ENCODE measurements at regions not wholly inside any gene's neighbourhood (a gene's known extent, or its start where the extent isn't known, plus 50 kb on each side); places are given as distances from the start of the nearest gene placed in this dataset.

- Histone ChIP-seq H3K27ac (ENCODE audit: low read depth, low read length) (no peak overlapping the region), H3K79me2 (ENCODE audit: control insufficient read depth, low read length) (no peaks in the 10 kb centered on the region), H3K4me2 (ENCODE audit: low read length) (no peak overlapping the region), H4K20me1 (ENCODE audit: control insufficient read depth, insufficient read depth, low read depth, low read length) (no peaks in the 10 kb centered on the region), H3K9me3 (ENCODE audit: control insufficient read depth, insufficient read depth, low read length) (no peaks in the 10 kb centered on the region), H3F3A (ENCODE audit: control insufficient read depth, insufficient read depth) (no peaks in the 10 kb centered on the region), H3K36me3 (ENCODE audit: control insufficient read depth, low read length) (no peaks in the 10 kb centered on the region), H3K27me3 (ENCODE audit: control insufficient read depth, low read length) (no peaks in the 10 kb centered on the region), H3K4me1 (ENCODE audit: control insufficient read depth, low read length) (no peaks in the 10 kb centered on the region), H3K9me2 (replicated peaks; ENCODE audit: control insufficient read depth, low read length) (no peaks in the 10 kb centered on the region), H3K4me3 (ENCODE audit: low read length) (no peak overlapping the region)
- no peak for TF ChIP-seq EZH2phosphoT487 (IDR thresholded peaks at IDR 0.05; ENCODE audit: borderline replicate concordance, low read length)
- TF ChIP-seq, protein P1, sequence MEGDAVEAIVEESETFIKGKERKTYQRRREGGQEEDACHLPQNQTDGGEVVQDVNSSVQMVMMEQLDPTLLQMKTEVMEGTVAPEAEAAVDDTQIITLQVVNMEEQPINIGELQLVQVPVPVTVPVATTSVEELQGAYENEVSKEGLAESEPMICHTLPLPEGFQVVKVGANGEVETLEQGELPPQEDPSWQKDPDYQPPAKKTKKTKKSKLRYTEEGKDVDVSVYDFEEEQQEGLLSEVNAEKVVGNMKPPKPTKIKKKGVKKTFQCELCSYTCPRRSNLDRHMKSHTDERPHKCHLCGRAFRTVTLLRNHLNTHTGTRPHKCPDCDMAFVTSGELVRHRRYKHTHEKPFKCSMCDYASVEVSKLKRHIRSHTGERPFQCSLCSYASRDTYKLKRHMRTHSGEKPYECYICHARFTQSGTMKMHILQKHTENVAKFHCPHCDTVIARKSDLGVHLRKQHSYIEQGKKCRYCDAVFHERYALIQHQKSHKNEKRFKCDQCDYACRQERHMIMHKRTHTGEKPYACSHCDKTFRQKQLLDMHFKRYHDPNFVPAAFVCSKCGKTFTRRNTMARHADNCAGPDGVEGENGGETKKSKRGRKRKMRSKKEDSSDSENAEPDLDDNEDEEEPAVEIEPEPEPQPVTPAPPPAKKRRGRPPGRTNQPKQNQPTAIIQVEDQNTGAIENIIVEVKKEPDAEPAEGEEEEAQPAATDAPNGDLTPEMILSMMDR (IDR thresholded peaks at IDR 0.05; ENCODE audit: low read depth, low read length, poor library complexity, severe bottlenecking): no peak
Observed at GRCh38 chr4:124887739-124888138, 175.2 kb upstream of the ANKRD50 start.

GRCh38 chr4:124884316-124884715 lies 171.8 kb upstream of the ANKRD50 start:
- no peaks in the 10 kb centered on the region for H3K9me3 ChIP-seq (ENCODE audit: control insufficient read depth, insufficient read depth, low read length)
- no peak overlapping the region for H3K4me3 ChIP-seq (ENCODE audit: low read length)
- no peaks in the 10 kb centered on the region for H3F3A ChIP-seq (ENCODE audit: control insufficient read depth, insufficient read depth)
- no peaks in the 10 kb centered on the region for H3K36me3 ChIP-seq (ENCODE audit: control insufficient read depth, low read length)
- no peaks in the 10 kb centered on the region for H3K9me2 ChIP-seq (replicated peaks; ENCODE audit: control insufficient read depth, low read length)
- no peak overlapping the region for H3K4me2 ChIP-seq (ENCODE audit: low read length)
- H4K20me1 ChIP-seq (ENCODE audit: control insufficient read depth, insufficient read depth, low read depth, low read length): no peaks in the 10 kb centered on the region
- H3K4me1 ChIP-seq (ENCODE audit: control insufficient read depth, low read length): no peaks in the 10 kb centered on the region
- H3K27me3 ChIP-seq (ENCODE audit: control insufficient read depth, low read length): no peaks in the 10 kb centered on the region
- TF ChIP-seq, protein P1 (IDR thresholded peaks at IDR 0.05; ENCODE audit: low read depth, low read length, poor library complexity, severe bottlenecking): no peak
- TF ChIP-seq EZH2phosphoT487 (IDR thresholded peaks at IDR 0.05; ENCODE audit: borderline replicate concordance, low read length): no peak
- no peak overlapping the region for H3K27ac ChIP-seq (ENCODE audit: low read depth, low read length)
- H3K79me2 ChIP-seq (ENCODE audit: control insufficient read depth, low read length): no peaks in the 10 kb centered on the region

DNA sequence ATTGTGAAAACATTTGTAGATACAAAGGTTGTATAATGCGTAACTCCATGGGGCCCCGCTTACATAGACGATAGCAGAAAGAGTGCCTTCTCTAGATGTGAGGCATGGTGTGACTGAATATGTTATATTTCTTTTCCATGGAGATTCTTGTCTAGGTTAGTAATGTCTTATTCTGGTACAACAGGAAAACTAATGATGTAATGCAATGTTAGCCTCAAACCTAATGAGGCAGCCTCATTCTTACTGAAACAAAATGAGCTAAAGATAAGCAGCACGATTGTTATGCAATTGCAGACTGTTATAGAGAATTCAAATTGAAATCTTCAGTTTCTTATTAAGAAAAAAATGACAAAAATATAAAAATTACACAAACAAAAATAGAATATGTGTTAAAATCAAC lies 171.1 kb upstream of the ANKRD50 start:
- H3K4me2 ChIP-seq (ENCODE audit: low read length): no peak overlapping the region
- TF ChIP-seq, protein P1 (IDR thresholded peaks at IDR 0.05; ENCODE audit: low read depth, low read length, poor library complexity, severe bottlenecking): no peak
- no peak for TF ChIP-seq EZH2phosphoT487 (IDR thresholded peaks at IDR 0.05; ENCODE audit: borderline replicate concordance, low read length)
- H3K4me1 ChIP-seq (ENCODE audit: control insufficient read depth, low read length): no peaks in the 10 kb centered on the region
- H3K9me3 ChIP-seq (ENCODE audit: control insufficient read depth, insufficient read depth, low read length): no peaks in the 10 kb centered on the region
- no peaks in the 10 kb centered on the region for H3K79me2 ChIP-seq (ENCODE audit: control insufficient read depth, low read length)
- H3K27me3 ChIP-seq (ENCODE audit: control insufficient read depth, low read length): no peaks in the 10 kb centered on the region
- H3K27ac ChIP-seq (ENCODE audit: low read depth, low read length): no peak overlapping the region
- H3K4me3 ChIP-seq (ENCODE audit: low read length): no peak overlapping the region
- H3K36me3 ChIP-seq (ENCODE audit: control insufficient read depth, low read length): no peaks in the 10 kb centered on the region
- no peaks in the 10 kb centered on the region for H4K20me1 ChIP-seq (ENCODE audit: control insufficient read depth, insufficient read depth, low read depth, low read length)
- no peaks in the 10 kb centered on the region for H3F3A ChIP-seq (ENCODE audit: control insufficient read depth, insufficient read depth)
- H3K9me2 ChIP-seq (replicated peaks; ENCODE audit: control insufficient read depth, low read length): no peaks in the 10 kb centered on the region

DNA sequence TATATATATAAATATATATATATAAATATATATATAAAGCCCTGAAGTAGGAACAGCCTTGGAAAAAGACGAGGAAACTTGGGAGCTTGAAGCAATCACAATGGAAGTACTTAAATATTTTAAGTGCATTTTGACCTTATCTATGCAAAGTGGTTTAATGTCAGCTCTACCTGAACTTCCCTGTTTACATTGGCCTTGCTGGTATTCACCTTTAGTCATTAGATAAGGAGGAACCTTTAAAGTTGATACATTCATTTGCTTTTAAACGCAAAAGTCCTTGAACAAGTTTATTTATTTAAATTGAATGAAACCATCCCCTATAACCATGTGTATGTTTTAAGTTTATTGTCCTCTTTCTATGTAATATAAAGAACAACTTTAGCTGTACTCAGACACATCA lies 166.7 kb upstream of the ANKRD50 start:
- no peaks in the 10 kb centered on the region for H3K36me3 ChIP-seq (ENCODE audit: control insufficient read depth, low read length)
- no peak overlapping the region for H3K4me3 ChIP-seq (ENCODE audit: low read length)
- no peaks in the 10 kb centered on the region for H3F3A ChIP-seq (ENCODE audit: control insufficient read depth, insufficient read depth)
- H3K27ac ChIP-seq (ENCODE audit: low read depth, low read length): no peak overlapping the region
- H4K20me1 ChIP-seq (ENCODE audit: control insufficient read depth, insufficient read depth, low read depth, low read length): no peaks in the 10 kb centered on the region
- no peaks in the 10 kb centered on the region for H3K27me3 ChIP-seq (ENCODE audit: control insufficient read depth, low read length)
- no peak overlapping the region for H3K4me2 ChIP-seq (ENCODE audit: low read length)
- no peaks in the 10 kb centered on the region for H3K9me2 ChIP-seq (replicated peaks; ENCODE audit: control insufficient read depth, low read length)
- H3K9me3 ChIP-seq (ENCODE audit: control insufficient read depth, insufficient read depth, low read length): no peaks in the 10 kb centered on the region
- H3K4me1 ChIP-seq (ENCODE audit: control insufficient read depth, low read length): no peaks in the 10 kb centered on the region
- TF ChIP-seq, protein P1 (IDR thresholded peaks at IDR 0.05; ENCODE audit: low read depth, low read length, poor library complexity, severe bottlenecking): no peak
- TF ChIP-seq EZH2phosphoT487 (IDR thresholded peaks at IDR 0.05; ENCODE audit: borderline replicate concordance, low read length): no peak
- H3K79me2 ChIP-seq (ENCODE audit: control insufficient read depth, low read length): no peaks in the 10 kb centered on the region

Data from DOHH2 (cell line).